NT2/D1 (cell line): ENCODE measurements at regions not wholly inside any gene's neighbourhood (a gene's known extent, or its start where the extent isn't known, plus 50 kb on each side); places are given as distances from the start of the nearest gene placed in this dataset.

ENCODE experiments used
- SUZ12 ChIP-seq: IDR thresholded peaks from 2 replicates; pipeline ENCODE4 v1.6.1; 2011; ENCODE audit not compliant: insufficient read length, insufficient read depth; ENCODE audit errors: extremely low read depth
- YY1 ChIP-seq: IDR thresholded peaks from 2 replicates; pipeline ENCODE4 v1.6.1; 2011; ENCODE audit not compliant: insufficient read length, insufficient read depth
- ZNF274 ChIP-seq: IDR thresholded peaks from 2 replicates; pipeline ENCODE4 v1.6.1; 2011; ENCODE audit warnings: mild to moderate bottlenecking, low read depth, low read length

GRCh38 chr10:60621018-60621417, 157.3 kb upstream of the CDK1 start:
- no peak for TF ChIP-seq YY1
- no peak for TF ChIP-seq SUZ12
- TF ChIP-seq ZNF274 = no peak
